ENCODE measurements at regions not wholly inside any gene's neighbourhood (a gene's known extent, or its start where the extent isn't known, plus 50 kb on each side); places are given as distances from the start of the nearest gene placed in this dataset.

DNA sequence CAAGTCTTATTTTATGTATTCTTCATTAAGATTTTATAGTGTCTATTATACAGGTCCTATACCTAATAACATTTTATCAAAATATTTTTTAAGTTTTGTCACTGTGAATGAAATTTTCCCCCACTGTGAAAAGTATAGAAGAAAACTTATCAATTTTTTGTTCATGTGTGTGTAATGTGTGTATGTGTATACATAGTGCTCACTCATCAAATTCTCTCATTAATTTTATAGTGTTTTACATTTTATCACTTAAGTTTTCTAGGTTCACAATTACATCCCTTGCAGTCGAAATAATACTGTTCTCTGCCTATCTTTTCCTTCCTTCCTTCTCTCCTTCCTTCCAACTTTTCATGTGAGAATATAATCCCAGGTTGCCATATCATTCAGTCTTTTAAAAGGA lies 93.2 kb upstream of the FBXO11 start:
- TF ChIP-seq FOXA1 (IDR thresholded peaks at IDR 0.05), result no peak
- TF ChIP-seq, protein P1, sequence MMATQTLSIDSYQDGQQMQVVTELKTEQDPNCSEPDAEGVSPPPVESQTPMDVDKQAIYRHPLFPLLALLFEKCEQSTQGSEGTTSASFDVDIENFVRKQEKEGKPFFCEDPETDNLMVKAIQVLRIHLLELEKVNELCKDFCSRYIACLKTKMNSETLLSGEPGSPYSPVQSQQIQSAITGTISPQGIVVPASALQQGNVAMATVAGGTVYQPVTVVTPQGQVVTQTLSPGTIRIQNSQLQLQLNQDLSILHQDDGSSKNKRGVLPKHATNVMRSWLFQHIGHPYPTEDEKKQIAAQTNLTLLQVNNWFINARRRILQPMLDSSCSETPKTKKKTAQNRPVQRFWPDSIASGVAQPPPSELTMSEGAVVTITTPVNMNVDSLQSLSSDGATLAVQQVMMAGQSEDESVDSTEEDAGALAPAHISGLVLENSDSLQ (IDR thresholded peaks at IDR 0.05), result no peak
- TF ChIP-seq SUZ12 (IDR thresholded peaks at IDR 0.05), result no peak
- no peak for TF ChIP-seq ELF4 (IDR thresholded peaks at IDR 0.05)
- TF ChIP-seq ARNT (IDR thresholded peaks at IDR 0.05), result no peak

All from HEK293T (cell line).